Head of caudate nucleus (tissue), 42 donors: ENCODE measurements at regions not wholly inside any gene's neighbourhood (a gene's known extent, or its start where the extent isn't known, plus 50 kb on each side); places are given as distances from the start of the nearest gene placed in this dataset.

Experiments used
- DNase-seq, 42 donors: peaks; one replicate each; pipeline versions ENCODE4 v3.0.0 to v3.0.0-alpha.2; 2020 to 2021; ENCODE audit warnings: mixed read lengths in 7 of 42
- intact Hi-C: fragments of 100-400 bp; cut with DNase I; formaldehyde crosslinking; loops from one replicate; pipeline ENCODE4 v1.15.0; 2022

DNA sequence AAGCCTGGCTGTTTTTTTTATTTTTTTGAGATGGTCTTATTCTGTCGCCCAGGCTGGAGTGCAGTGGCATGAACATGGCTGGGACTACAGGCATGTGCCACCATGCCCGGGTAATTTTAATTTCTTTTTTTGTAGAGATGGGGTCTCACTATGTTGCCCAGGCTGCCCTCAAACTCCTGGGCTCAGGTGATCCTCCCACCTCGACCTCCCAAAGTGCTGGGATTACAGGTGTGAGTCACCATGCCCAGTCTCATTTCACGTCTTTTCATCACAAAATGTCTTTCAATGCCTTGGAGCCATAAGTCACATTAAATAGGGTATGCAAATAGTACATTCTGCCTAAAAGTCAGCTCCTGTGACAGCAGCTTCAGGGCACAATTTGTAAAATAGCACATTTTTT, 52.8 kb downstream of the SOX2 start:
- DNase-seq, result no peak
- intact Hi-C loops, result no loop called here

DNA sequence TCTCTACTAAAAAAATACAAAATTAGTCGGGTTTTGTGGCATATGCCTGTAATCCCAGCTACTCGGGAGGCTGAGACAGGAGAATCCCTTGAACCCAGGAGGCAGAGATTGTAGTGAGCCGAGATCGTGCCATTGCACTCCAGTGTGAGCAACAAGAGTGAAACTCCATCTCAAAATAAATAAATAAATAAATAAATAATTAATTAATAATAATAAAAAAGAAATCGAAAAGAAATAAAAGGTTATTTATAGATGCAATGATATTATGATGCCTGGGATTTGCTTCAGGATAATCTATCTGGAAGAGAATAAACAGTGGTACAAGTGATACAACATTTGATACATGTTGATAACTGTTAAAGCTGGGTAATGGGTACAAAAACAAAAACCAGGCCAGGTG, 58.6 kb downstream of the SOX2 start:
- intact Hi-C loops, result no loop called here
- DNase-seq, result no peak

DNA sequence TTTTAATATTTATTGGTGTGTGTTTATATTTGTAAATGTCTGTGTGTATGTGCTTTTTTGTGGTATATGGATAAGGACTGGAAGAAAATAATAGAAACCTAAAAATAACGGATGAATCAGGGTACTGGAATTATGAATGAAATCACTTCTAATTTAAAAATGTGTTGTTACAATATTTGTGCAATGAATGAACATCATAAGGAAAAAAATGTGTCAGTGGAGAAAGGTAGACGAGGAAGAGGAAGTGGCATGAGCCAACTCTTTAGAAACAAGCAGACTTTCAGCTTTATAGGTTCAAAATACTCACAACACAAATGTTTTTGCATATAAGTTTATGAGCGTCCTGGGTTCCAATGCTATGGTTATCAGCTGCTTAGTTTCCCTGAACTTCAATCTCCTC, 59.4 kb downstream of the SOX2 start:
- intact Hi-C loops, result no loop called here
- no peak for DNase-seq

DNA sequence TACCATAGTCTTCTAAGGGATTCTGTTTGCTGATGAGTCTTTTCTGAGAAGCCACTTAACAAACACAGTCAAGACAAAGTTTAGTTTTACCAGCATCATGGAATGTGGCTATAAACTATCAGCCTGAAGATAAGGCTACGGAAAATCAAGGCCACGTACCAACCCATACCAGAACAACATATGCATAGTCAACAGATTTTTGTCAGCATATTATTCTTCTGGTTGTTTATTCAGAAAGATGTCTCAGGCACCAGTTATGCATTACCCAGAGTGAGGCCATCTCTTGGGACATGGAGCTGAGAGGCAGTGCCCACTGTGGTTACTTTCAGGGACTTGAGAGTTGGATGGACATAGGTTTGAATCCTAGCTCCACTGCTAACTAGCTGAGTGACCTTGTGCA, 60.4 kb downstream of the SOX2 start:
- DNase-seq, result no peak
- intact Hi-C loops, result no loop called here

DNA sequence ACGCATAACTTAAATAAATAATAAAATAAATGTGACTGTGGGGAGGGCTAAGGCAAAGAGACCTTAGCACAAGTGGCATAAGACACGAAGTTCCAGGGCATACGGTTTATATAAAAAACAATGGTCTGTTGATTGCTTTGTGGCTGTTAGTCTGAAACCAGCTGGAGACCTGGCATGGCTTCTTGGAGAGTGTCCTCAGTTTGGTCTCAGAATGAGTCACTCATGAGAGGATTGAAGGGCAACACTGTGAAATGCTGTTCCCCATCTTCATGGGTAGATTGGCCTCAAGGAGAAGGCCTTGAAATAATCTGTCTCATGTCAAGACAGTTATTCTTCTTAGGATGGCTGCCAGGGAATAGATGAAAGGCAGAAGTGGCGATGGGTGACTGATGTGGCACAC, 62.2 kb downstream of the SOX2 start:
- intact Hi-C loops, result no loop called here
- DNase-seq, result peak in 24 of 42 donors; percentile 15 to 73 (median 38)

DNA sequence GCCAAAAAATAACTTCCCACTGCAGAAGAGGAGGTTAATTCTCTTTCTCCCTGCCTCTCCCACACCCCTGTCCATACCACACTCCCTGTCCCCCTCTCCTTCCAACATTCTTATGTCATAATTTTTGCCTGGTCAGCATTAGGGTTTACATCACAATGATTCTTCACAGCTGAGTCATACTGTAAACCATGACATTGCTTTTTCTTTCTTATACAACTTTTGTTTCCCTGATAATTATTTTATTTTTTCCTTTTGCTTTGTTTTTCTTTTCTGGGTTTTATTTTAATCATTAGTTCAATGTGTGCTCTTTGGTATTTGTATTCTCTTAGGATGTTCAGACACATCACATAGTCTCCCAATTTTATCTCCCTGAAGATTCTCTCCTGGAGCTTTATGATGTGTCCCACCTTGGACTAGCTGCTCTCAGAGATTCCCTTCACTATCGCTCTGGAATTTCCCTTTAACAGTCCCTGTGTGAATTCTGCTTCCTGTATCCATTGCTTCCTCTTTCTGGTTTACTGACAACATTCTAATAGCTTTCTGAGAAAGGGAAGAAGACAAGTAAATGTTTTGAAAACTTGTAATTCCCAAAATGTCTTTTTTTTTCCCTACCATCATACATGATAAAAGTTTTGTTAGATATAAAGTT, 70.7 kb downstream of the SOX2 start:
- intact Hi-C loops, result no loop called here
- DNase-seq, result no peak

DNA sequence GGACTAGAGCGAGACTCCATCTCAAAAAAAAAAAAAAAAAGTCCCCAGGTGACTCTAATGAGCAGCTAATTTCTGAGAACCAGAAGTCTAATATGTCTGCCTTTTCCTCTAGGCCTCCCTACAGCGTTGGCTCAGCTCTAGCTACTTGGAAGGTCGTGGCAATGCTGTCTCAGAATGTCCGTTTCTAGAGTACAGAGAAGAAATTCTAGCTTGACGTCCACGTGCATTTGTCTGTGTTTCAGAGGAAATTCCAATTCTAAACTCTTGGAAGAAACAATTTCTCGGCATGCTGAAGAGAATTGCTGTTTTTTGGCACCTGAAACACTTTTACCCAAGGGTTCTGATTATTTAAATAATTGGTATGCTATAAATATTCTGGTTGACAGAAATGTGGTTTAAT, 78.8 kb downstream of the SOX2 start:
- intact Hi-C loops, result no loop called here
- peak in 1 of 42 donors; percentile 8 for DNase-seq

DNA sequence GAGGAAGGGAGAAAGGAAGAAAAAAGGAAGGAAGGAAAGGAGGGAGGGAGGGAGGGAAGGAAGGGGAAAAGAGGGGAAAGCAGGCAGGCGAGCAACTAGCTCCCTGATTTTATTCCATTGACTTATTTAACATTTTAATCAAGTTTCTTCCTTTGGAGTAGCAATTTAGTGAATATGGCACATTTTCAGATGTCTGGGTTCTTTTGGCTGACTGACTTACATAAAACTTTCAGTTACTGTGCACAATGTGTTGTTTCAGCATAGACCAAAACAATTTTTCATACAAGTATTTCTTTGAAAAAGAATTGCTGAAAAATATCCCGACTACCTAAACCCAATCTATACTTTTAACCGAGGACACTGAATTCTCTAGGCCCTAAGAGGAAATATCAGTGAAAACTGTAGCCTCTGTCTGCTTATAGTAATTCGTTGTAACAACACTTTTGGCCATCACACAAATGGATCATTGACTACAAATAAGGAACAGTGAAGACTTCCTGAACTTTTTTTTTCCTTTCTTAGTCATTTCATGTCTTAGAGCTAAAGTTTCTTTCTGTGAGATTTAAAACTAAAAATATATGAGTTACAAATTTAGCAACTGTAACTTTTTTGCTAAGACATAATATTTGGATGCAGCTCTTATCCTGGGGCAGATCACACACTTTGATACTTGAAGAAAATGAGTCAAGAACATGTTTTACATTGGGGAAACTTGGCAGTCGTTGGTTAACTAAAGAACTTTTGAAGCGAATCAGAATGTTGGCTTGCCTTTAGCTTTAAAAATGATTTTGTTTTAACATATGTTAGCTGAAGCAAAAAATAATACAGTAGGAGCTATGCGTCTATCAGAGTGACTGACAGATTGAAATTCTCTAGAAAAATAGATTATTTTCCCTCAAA, 79.6 kb downstream of the SOX2 start:
- no peak for DNase-seq
- intact Hi-C loops, result no loop called here

DNA sequence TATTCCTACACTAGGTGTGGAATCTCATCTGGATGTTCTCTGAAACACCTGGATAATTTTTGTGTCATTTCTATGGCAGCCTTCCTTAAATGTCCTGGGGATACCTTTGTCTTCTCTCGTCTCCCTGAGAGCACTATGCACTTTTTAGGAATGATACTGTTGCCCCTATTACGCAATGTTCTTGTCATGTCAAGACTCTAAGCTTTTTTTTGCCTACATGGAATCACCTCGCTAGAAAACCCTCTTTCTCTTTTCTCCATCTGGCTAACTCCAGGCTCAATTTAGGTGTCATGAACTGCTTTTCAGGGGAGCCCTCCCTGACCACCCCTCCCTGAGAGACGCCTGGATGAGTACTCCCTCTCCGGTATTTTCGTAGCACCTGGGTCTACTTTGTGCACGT, 81.3 kb downstream of the SOX2 start:
- DNase-seq, result no peak
- intact Hi-C loops, result no loop called here

DNA sequence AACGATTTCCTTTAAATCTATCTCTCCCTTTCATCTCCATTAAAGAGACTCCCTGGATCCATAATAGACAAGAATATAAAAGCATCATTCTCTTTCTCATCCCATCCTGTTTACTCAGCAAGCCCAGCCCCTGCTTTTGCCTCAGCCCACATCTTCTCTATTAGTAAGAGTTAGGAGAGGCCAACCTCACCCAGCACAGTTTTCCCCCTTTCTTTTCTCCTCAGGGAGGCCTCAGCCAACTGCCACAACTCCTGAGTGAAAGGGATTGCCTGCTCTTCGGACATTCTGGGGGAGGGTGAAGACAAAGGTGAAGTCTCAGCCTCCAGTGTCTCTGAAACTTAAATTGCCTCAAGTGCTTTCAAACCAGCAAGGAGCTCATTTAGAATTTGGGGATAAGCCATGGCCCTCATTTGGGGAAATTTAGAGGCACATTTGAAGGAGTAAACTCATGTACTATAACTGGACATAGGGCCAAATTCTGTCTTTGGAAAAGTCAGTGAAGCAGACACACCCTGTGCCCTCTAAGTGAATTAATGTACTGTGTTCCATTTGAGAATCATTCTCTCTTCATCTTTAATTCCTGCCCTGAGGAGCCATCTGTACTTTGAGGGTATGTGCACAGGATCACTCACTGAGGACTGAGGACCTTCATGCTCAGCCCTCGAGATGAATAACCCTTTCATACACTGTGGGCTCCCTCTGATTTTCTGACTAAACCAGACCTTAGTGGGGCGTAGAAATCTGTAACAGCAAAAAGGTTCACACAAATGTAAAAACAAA, 82.5 kb downstream of the SOX2 start:
- no peak for DNase-seq
- intact Hi-C loops, result no loop called here

DNA sequence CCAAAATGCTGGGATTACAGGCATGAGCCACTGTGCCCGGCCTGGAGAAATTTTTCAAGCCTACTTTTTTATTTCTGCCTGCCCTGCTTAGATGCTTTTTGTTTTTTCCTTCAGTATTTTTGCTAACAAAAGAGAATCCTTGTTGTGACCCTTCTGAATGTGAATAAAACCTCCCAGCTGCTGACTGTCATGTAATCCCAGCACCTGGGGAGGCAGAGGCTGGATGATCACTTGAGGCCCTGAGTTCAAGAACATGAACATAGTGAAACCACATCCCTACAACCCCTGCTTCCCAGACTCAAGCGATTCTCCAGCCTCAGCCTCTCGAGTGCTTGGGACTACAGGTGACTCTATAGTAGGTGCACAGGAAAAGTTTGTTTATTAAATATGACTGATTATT, 84.9 kb downstream of the SOX2 start:
- intact Hi-C loops, result no loop called here
- no peak for DNase-seq

DNA sequence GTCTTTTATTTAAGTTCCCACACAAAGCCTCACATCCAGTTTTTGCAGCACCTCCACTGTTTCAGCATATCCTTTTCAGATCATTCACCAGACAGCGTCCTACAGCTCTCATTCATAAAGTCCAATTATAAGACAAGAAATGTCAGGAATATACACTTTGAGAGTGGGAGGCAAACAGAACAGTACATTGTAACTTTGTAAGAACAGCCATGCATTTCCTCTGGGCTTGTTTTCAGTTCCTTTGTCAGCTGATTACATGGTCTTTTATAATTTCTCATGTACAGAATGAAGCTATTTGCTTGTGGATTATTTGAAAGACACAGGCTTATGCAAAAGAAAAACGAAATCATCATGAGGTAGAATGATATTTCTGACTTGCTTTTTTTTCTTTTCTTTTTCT, 85.7 kb downstream of the SOX2 start:
- DNase-seq, result no peak
- intact Hi-C loops, result no loop called here

DNA sequence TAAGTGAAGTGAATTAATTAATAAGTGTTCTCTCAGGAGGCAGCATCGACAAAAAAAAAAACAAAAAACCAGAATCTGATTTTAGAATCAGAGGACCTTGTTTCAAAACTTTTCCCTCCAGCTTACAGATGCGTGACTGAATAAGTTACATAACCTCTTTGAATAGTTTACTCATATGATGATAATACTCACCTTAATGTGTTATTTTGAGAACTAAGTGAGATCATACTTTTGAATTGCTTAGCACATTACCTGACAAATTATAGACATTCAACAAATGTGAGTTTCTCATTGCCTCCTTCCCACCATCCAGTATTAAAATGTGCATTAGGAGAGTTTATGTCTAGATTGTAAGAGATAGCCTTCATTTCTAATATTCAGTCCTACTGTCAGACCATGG, 94.0 kb downstream of the SOX2 start:
- intact Hi-C loops, result no loop called here
- no peak for DNase-seq

DNA sequence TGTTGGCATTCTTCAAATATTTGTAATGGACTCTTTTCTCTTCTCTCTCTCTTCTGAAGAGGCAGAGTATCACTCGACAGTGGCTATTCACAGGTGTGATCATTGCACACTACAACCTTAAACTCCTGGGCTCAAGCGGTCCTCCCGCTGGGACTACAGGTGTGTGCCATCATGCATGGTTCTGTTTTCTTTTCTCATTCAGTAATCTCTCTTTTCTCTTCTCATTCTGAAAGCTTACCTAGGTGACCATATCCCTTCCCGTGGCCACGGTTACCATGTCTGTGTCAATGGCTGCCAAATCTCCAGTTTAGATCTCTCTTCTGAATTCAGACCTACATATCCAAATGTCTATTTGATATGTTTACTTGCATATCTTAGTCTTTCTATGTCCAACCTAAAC, 96.3 kb downstream of the SOX2 start:
- intact Hi-C loops, result no loop called here
- DNase-seq, result no peak

DNA sequence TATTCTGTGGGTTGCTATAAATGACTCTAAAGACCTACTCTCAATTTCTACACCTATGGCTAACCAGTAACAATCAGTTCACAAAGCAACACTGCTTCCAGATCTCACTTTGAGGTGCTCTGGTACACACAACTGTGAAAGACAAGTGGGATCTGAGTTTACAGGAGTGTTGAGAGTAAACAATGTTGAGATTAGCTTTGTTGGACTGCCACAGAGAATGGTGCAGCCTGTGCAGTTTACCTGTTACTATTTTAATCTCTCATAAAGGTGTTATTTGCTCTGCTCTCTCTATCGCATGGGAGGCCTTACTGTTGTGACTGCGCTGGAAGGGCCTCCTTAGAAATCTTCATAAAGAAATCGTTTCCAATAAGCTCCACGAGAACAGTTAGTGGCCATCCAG, 112.0 kb downstream of the SOX2 start:
- no peak for DNase-seq
- intact Hi-C loops, result no loop called here

DNA sequence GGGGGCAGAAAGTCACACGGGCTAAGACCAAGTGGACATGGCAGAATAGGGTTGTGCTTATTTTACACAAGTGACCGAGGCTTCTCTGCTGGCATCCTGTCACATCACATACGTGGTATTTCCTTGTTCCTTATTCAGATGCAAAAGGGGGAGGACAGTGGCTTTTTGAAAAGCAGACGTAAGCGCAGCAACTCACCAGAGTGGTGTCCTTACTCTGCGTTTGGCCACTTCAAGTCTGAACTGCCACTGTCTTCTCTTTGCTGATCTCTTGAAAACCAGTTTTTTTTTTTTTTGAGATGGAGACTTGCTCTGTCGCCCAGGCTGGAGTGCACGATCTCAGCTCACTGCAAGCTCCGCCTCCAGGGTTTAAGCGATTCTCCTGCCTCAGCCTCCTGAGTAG, 113.2 kb downstream of the SOX2 start:
- intact Hi-C loops, result no loop called here
- no peak for DNase-seq

DNA sequence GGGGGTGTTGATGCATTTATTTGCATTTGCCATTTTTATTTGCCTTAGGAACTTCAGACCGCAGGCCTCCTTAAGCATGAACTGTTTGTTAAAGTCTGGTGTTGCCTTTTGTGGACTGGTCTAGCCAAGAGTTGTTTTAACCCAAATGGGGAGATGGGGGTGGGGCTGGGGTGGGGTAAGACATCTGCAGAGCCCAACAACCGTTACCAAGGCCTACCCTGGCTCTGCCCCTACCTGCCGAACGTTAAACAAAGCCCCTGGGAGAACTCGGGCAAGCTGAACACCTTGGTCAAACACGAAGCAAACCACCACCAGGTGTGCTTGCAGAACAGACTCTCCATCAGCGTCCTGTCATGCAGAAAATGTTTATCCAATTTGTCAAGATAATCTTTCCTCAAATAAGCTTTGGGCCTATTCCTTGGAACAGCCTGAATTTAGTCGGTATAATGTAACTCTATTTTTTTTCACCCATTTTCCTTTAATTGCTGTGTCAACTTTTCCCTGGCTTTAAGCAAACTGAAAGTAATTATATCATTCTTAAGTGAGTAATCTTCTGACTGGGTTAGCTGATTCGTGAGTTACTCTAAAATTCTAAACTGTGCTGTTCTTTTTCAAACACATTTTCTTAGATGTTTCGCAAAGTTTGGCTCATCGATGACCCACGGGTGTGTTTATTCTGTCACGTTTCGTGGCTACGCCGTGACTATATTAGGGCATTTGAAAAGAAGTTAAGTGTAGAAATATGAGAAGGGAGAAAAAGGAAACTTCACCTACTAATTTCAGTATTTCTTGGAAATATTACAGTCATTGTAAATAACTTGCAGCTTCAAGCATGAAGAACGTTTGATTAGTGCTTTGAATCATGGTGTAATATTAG, 127.6 kb downstream of the SOX2 start:
- intact Hi-C loops, result no loop called here
- no peak for DNase-seq

DNA sequence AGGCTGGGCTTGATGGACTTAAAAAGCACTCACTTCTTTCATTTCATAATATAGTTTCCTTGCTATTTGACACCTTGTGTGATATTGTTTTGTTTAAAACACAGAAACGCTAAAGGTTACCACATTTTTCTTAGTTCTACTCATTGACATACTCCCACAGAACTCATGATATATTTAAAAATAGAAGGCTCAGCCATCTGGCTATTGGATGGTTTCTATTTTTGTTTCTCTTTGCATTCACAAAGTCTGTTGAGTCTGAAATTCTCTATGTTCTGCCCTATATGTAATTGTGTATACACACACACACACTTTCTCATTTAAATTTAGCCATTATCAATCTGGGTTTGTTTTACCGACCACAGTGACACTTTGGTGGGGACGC, 128.2 kb downstream of the SOX2 start:
- DNase-seq, result no peak

DNA sequence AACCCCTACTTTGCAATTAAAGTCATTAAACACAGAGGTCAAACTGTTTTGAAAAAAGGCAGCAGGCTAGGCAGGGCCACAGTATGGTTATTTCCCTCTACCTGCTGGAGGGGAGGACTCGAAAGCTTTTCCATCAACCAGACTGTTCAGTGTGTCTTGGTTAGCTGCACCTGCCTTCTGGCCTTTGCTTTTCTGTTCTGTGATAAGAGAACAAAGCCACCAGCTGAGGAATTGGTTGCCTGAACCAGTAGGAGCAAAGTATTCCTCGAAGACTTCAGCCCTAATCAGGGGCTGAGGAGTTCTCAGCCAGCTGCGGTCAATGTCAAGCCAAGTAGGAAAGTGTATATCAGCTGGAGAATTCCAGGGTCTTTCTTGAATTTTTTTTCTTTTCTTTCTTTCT, 132.5 kb downstream of the SOX2 start:
- intact Hi-C loops, result no loop called here

More for the DNA sequence above, 128.2 kb downstream of the SOX2 start:
- intact Hi-C loops, result no loop called here

More for the DNA sequence above, 132.5 kb downstream of the SOX2 start:
- no peak for DNase-seq
